T-cell (primary cell): ENCODE measurements at regions not wholly inside any gene's neighbourhood (a gene's known extent, or its start where the extent isn't known, plus 50 kb on each side); places are given as distances from the start of the nearest gene placed in this dataset.

ENCODE experiments used
- ATAC-seq, 4 experiments: fragments of 200-7000 bp in 3 of 4; fragments of 150-1000 bp in 1 of 4; cut with Tn5 transposase; replicated peaks in 1 of 4; 1 replicate in 3 of 4; 2 replicates in 1 of 4; pipeline ENCODE4 v1.10.0; 2021; ENCODE audit warnings: moderate library complexity in 3 of 4, mild to moderate bottlenecking in 2 of 4, moderate number of reproducible peaks in 1 of 4
- CTCF ChIA-PET, 2 donors: fragments of 300-600 bp; sonication (Branson Sonifier 250); formaldehyde crosslinking; loops; one replicate each; lab custom pipeline; 2022; ENCODE audit warnings: antibody characterized with exemption in 2 of 2; lab: Charles Lee
- POLR2A ChIA-PET, 2 donors: fragments of 300-600 bp; sonication (Branson Sonifier 250); formaldehyde crosslinking; loops; one replicate each; lab custom pipeline; 2022; ENCODE audit warnings: antibody characterized with exemption in 2 of 2; lab: Charles Lee
- DNase-seq, 35 experiments: peaks; one replicate each; pipeline versions ENCODE4 v3.0.0 to v3.0.0-alpha.2; 2013 to 2023
- H3K27ac ChIP-seq: one replicate; pipeline ENCODE4 v1.5.1; 2013; ENCODE audit warnings: low read length
- H3K27me3 ChIP-seq, 2 experiments: replicated peaks in 1 of 2; 1 replicate in 1 of 2; 2 replicates in 1 of 2; pipeline versions ENCODE4 v1.6.1 to v1.7.0; 2013; ENCODE audit warnings: low read length in 1 of 2, mixed read lengths in 1 of 2; ENCODE audit not compliant: control insufficient read depth in 2 of 2, insufficient read depth in 2 of 2; ENCODE audit errors: extremely low read depth in 1 of 2
- H3K36me3 ChIP-seq, 2 donors: 1 replicate in 1 of 2; 2 replicates in 1 of 2; pipeline versions ENCODE4 v1.6.1 to v1.7.0; 2013; ENCODE audit warnings: low read length in 1 of 2; ENCODE audit not compliant: control insufficient read depth in 2 of 2, insufficient read depth in 1 of 2; ENCODE audit errors: extremely low read depth in 1 of 2
- H3K4me1 ChIP-seq, 2 experiments: 1 replicate in 1 of 2; 2 replicates in 1 of 2; pipeline versions ENCODE4 v1.6.1 to v1.7.0; 2013; ENCODE audit warnings: low read length in 2 of 2, mixed read lengths in 1 of 2; ENCODE audit not compliant: insufficient read depth in 2 of 2, control insufficient read depth in 1 of 2; ENCODE audit errors: extremely low read depth in 1 of 2
- H3K4me3 ChIP-seq, 2 donors: 1 replicate in 1 of 2; 2 replicates in 1 of 2; pipeline versions ENCODE4 v1.5.1 to v1.7.0; 2013; ENCODE audit warnings: mild to moderate bottlenecking in 2 of 2, low read length in 1 of 2, moderate library complexity in 1 of 2; ENCODE audit not compliant: control insufficient read depth in 1 of 2; ENCODE audit errors: extremely low read depth in 1 of 2
- H3K9me3 ChIP-seq: 2 replicates; pipeline ENCODE4 v1.7.0; 2013
- H3K27ac Mint-ChIP-seq, 2 donors: one replicate each; pipeline ENCODE4 v1.8.0; 2020 to 2021; ENCODE audit warnings: mild to moderate bottlenecking in 2 of 2, mixed read lengths in 2 of 2
- H3K27me3 Mint-ChIP-seq, 2 donors: one replicate each; pipeline ENCODE4 v1.8.0; 2021 to 2022; ENCODE audit warnings: mixed read lengths in 2 of 2
- H3K36me3 Mint-ChIP-seq: one replicate; pipeline ENCODE4 v1.8.0; 2021; ENCODE audit warnings: mixed read lengths
- H3K4me1 Mint-ChIP-seq, 3 donors: one replicate each; pipeline ENCODE4 v1.8.0; 2020 to 2022; ENCODE audit warnings: mixed read lengths in 3 of 3, mild to moderate bottlenecking in 1 of 3
- H3K4me3 Mint-ChIP-seq, 3 donors: one replicate each; pipeline ENCODE4 v1.8.0; 2020 to 2022; ENCODE audit warnings: mild to moderate bottlenecking in 3 of 3, mixed read lengths in 3 of 3, moderate library complexity in 3 of 3
- H3K9me3 Mint-ChIP-seq, 3 donors: one replicate each; pipeline ENCODE4 v1.8.0; 2020 to 2022; ENCODE audit warnings: mixed read lengths in 3 of 3
- WGBS: methylation state at CpG from one replicate; pipeline ENCODE4 v1.1.5; 2013; ENCODE audit warnings: missing lambda C conversion rate; ENCODE audit not compliant: insufficient coverage; 5-methylcytosine and 5-hydroxymethylcytosine counted together

DNA sequence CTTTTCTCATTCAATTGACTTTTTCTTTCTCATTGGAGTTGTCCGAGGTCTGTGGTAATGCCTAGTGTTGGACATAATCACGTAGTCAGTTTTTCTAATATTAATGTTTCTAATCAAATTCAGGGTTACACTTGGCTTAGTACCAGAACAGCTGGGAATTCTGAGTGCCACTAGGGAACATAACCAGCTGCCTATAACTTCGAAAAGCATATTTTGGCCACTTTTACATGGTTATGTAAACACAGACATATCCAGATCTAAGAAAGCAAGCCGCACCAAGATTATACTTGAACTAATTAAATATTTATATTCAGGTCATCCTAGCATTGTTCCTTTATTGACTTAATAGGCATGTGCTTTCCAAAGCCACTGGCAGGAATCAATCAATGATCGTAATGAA, 91.1 kb upstream of the ARHGAP28 start:
- no peak overlapping the region for H3K27ac Mint-ChIP-seq
- ATAC-seq (no peak), DNase-seq (no peak)
- H3K4me1 Mint-ChIP-seq: no peaks in the 10 kb centered on the region
- no peaks in the 10 kb centered on the region for H3K36me3 Mint-ChIP-seq
- no peak overlapping the region for H3K27ac ChIP-seq
- H3K4me3 ChIP-seq: no peak overlapping the region
- ChIA-PET POLR2A (interaction anchor here in 1 of 2 donors (0.5 kb wide), 1 partner anchor 74 kb away, joined by 3 read pairs; no protein-coding TSS in a partner anchor), CTCF (no interaction called here)
- 50% methylated on average over 1 of the region's 5 CpGs for WGBS
- no peaks in the 10 kb centered on the region for H3K27me3 Mint-ChIP-seq
- H3K27me3 ChIP-seq: no peaks in the 10 kb centered on the region
- no peaks in the 10 kb centered on the region for H3K9me3 ChIP-seq
- no peaks in the 10 kb centered on the region for H3K36me3 ChIP-seq
- H3K9me3 Mint-ChIP-seq: peaks cover 0 to 4% (median 3%) of the 10 kb centered on the region in 3 donors
- H3K4me3 Mint-ChIP-seq: no peak overlapping the region
- H3K4me1 ChIP-seq: no peaks in the 10 kb centered on the region

DNA sequence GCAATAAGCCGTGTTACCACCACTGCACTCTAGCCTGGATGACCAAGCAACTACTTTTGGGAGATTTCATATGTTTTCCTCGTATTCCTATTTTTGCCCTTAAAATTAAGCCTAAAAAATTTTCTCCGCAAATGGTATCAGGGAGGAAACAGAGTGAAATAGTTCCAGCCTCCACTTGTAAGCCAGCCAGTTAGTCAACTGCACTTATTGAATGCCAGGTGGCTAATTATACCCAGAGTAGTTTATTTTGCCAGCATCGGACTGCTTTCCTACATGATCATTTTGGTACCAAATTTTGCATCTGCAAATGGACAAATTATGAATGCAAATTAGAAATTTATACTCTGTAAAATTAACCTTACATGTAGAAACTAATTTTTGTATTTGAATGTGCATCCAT, 90.2 kb upstream of the ARHGAP28 start:
- CTCF ChIA-PET: no interaction called here
- Mint-ChIP-seq H3K36me3 (no peaks in the 10 kb centered on the region), H3K4me1 (no peaks in the 10 kb centered on the region)

DNA sequence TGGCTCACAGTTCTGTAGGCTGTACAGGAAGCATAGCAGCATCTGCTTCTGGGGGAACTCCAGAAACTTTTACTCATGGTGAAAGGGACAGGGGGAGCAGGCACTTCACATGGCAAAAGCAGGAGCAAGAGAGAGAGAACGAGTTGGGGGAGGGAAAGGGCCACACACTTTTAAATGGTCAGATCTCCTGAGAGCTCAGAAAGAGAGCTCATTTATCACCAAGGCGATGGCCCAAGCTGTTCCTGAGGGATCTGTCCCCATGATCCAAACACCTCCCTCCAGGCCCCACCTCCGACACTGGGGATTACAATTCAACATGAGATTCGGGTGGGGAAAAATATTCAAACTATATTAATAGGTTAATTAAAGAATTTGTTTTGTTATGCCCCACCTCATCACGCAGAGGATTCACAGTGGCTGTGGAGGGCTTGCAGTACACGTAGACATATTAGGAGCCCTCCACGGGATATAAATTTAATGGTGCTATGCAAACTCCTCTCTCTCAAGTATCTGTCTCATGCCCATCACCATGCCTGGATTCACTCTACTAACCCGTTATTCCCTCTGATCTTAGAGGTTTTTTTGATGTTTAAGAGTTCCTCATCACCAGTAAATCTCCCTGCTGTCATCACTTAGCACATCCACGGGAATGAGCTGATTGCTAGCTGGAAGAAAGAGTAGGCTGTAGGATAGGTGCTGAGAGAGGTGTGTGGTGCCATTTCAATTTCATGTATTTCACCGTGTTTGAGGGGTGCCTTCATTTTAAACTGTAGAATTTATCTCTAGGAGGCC, 84.5 kb upstream of the ARHGAP28 start:
- H3K4me1 ChIP-seq: no peaks in the 10 kb centered on the region
- H3K27me3 Mint-ChIP-seq: no peaks in the 10 kb centered on the region
- DNase-seq (no peak), ATAC-seq (no peak)
- H3K36me3 ChIP-seq: no peaks in the 10 kb centered on the region
- H3K27ac Mint-ChIP-seq: no peak overlapping the region
- ChIA-PET CTCF (no interaction called here), POLR2A (no interaction called here)
- no peak overlapping the region for H3K4me3 ChIP-seq
- H3K4me1 Mint-ChIP-seq: no peaks in the 10 kb centered on the region
- H3K9me3 Mint-ChIP-seq: peaks cover 2 to 9% (median 8%) of the 10 kb centered on the region in 3 donors
- no peaks in the 10 kb centered on the region for H3K27me3 ChIP-seq
- H3K4me3 Mint-ChIP-seq: no peak overlapping the region
- no peaks in the 10 kb centered on the region for H3K9me3 ChIP-seq
- no peaks in the 10 kb centered on the region for H3K36me3 Mint-ChIP-seq
- no CpG with 5 or more reads among the region's 10 CpGs for WGBS
- H3K27ac ChIP-seq: no peak overlapping the region

More for the DNA sequence above, 90.2 kb upstream of the ARHGAP28 start:
- POLR2A ChIA-PET: no interaction called here
- no peaks in the 10 kb centered on the region for H3K9me3 ChIP-seq
- Mint-ChIP-seq H3K4me3 (no peak overlapping the region), H3K9me3 (peaks cover 2 to 4% (median 3%) of the 10 kb centered on the region in 3 donors), H3K27me3 (no peaks in the 10 kb centered on the region), H3K27ac (no peak overlapping the region)
- no peak overlapping the region for H3K27ac ChIP-seq
- H3K4me1 ChIP-seq: no peaks in the 10 kb centered on the region
- WGBS: 71% methylated on average over 1 of the region's 4 CpGs
- DNase-seq (no peak), ATAC-seq (no peak)
- H3K27me3 ChIP-seq: no peaks in the 10 kb centered on the region
- no peak overlapping the region for H3K4me3 ChIP-seq
- H3K36me3 ChIP-seq: no peaks in the 10 kb centered on the region

DNA sequence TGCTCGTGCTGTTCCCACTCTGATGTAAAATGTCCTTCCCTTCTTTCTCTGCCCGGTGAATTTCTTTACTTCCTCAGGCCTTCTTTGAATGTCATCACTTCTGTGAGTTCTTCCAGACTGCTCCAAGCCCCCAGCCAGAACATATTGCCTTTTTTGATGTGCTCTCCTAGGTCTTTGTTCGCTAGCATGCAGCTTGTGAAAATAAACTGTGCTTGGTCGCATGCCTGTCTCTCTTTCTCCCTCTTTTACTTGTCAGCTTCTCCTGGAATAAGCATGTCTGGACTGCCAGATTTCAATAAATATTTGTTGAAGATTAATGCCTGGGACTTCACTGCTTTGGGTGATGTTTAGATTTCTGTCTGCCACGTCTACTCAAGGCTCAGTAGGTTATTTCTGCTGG, 82.7 kb upstream of the ARHGAP28 start:
- DNase-seq (no peak), ATAC-seq (no peak)
- 28% methylated on average over 3 of the region's 5 CpGs for WGBS
- H3K27me3 Mint-ChIP-seq: no peaks in the 10 kb centered on the region
- H3K4me1 ChIP-seq: no peaks in the 10 kb centered on the region
- H3K4me3 Mint-ChIP-seq: no peak overlapping the region
- no peaks in the 10 kb centered on the region for H3K9me3 ChIP-seq
- POLR2A ChIA-PET: no interaction called here
- no peaks in the 10 kb centered on the region for H3K36me3 ChIP-seq
- H3K27ac Mint-ChIP-seq: no peak overlapping the region
- H3K9me3 Mint-ChIP-seq: peaks cover 2 to 11% (median 6%) of the 10 kb centered on the region in 3 donors
- no peak overlapping the region for H3K4me3 ChIP-seq
- H3K4me1 Mint-ChIP-seq: no peaks in the 10 kb centered on the region
- no peaks in the 10 kb centered on the region for H3K27me3 ChIP-seq
- no peaks in the 10 kb centered on the region for H3K36me3 Mint-ChIP-seq
- CTCF ChIA-PET: no interaction called here
- H3K27ac ChIP-seq: no peak overlapping the region

DNA sequence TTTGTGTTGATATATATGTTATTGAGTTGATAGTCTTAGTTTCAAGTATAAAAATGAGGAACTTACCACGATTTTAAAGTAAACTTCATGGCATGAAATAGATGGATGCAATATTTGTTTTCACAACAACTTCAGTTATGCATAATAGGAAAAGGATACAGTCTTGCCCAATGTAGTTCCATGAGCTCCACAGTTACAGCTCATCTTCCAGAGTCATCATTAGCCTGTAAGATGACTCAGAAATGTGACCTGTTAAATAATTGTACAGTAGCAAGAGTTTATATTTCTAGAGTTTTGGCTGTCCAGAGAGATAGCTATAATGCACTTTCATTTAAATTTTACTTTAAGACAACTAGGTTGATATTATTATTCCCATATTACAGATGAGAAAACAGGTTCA, 80.9 kb upstream of the ARHGAP28 start:
- ChIA-PET CTCF (no interaction called here), POLR2A (interaction anchor here in 1 of 2 donors (0.8 kb wide), 1 partner anchor 49 kb away, joined by 3 read pairs; no protein-coding TSS in a partner anchor)
- H3K27ac ChIP-seq: no peak overlapping the region
- no peaks in the 10 kb centered on the region for H3K27me3 ChIP-seq
- H3K27ac Mint-ChIP-seq: no peak overlapping the region
- H3K4me1 ChIP-seq: no peaks in the 10 kb centered on the region
- H3K4me3 Mint-ChIP-seq: no peak overlapping the region
- DNase-seq (no peak), ATAC-seq (no peak)
- no peaks in the 10 kb centered on the region for H3K4me1 Mint-ChIP-seq
- H3K36me3 ChIP-seq: no peaks in the 10 kb centered on the region
- H3K27me3 Mint-ChIP-seq: no peaks in the 10 kb centered on the region
- WGBS: no CpG with 5 or more reads among the region's 1 CpG
- no peak overlapping the region for H3K4me3 ChIP-seq
- H3K9me3 Mint-ChIP-seq: peaks cover 2 to 7% (median 6%) of the 10 kb centered on the region in 3 donors
- H3K36me3 Mint-ChIP-seq: no peaks in the 10 kb centered on the region
- no peaks in the 10 kb centered on the region for H3K9me3 ChIP-seq

DNA sequence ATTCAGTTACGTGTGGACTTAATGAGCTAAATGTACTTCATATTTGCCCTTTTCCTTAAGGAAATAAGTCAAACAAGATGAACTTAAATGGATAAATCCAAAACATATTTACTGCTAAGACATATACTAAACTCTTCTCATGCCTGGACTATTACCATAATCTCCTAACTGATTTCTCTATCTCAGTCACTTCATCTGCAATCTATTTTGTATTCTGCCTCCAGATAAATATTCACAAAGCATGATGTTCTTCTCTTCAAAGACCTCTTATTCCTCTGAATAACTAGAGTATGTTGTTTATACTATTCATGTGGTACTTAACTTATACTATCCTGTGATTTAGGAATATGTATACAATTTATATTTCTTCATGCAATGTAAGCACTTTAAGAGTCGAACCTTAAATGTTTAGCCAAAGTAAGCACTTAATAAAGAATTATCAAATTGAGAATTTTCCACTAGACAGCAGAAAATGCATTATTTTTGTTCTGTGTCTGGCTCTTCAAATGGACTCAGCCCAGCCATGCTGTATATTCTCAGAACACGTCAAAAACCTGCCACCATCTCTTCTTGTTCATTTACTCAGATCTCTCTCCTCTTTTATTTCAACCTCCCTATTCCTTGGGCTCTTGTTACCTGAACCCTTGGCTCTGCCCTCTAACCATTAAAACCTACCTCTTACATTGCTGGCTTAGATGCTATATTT, 79.9 kb upstream of the ARHGAP28 start:
- H3K36me3 Mint-ChIP-seq: no peaks in the 10 kb centered on the region
- H3K9me3 Mint-ChIP-seq: peaks cover 0 to 10% (median 6%) of the 10 kb centered on the region in 3 donors
- H3K4me1 Mint-ChIP-seq: no peaks in the 10 kb centered on the region
- CTCF ChIA-PET: no interaction called here
- Histone ChIP-seq H3K36me3 (no peaks in the 10 kb centered on the region), H3K4me3 (no peak overlapping the region), H3K27ac (no peak overlapping the region), H3K27me3 (no peaks in the 10 kb centered on the region), H3K4me1 (no peaks in the 10 kb centered on the region), H3K9me3 (no peaks in the 10 kb centered on the region)
- POLR2A ChIA-PET: no interaction called here
- H3K4me3 Mint-ChIP-seq: no peak overlapping the region
- ATAC-seq (no peak), DNase-seq (no peak)
- no peak overlapping the region for H3K27ac Mint-ChIP-seq
- H3K27me3 Mint-ChIP-seq: no peaks in the 10 kb centered on the region
- 75% methylated on average over 1 of the region's 3 CpGs for WGBS
